ENCODE measurements at regions not wholly inside any gene's neighbourhood (a gene's known extent, or its start where the extent isn't known, plus 50 kb on each side); places are given as distances from the start of the nearest gene placed in this dataset.
"Not testable (repeated sequence)": the region's sequence is repeated elsewhere in the genome, so short reads cannot be mapped to it uniquely, and the experiment has no call there.

- no peak for DNase-seq (ENCODE audit: low spot score in 2 of 2)
- FAIRE-seq, result no peak
These were observed 303.6 kb upstream of the LRRN1 start for GRCh38 chr3:3495611-3496010.

GRCh38 chr3:3476669-3477068, 297.2 kb upstream of the CRBN start:
- FAIRE-seq (no peak), DNase-seq (ENCODE audit: low spot score in 2 of 2) (no peak)

- FAIRE-seq, result no peak
- no peak for DNase-seq (ENCODE audit: low spot score in 2 of 2)
These were observed 289.1 kb upstream of the CRBN start for GRCh38 chr3:3468596-3468995.

GRCh38 chr3:3464131-3464530, 284.6 kb upstream of the CRBN start:
- no peak for DNase-seq (ENCODE audit: low spot score in 2 of 2)
- no peak for FAIRE-seq

- FAIRE-seq (no peak), DNase-seq (ENCODE audit: low spot score in 2 of 2) (no peak)
These were observed 281.8 kb upstream of the CRBN start for GRCh38 chr3:3461317-3461716.

- DNase-seq (ENCODE audit: low spot score in 2 of 2), result no peak
- no peak for FAIRE-seq
These were observed 269.0 kb upstream of the CRBN start for GRCh38 chr3:3448468-3448867.

- DNase-seq (ENCODE audit: low spot score in 2 of 2) (no peak), FAIRE-seq (no peak)
These were observed 268.1 kb upstream of the CRBN start for GRCh38 chr3:3447641-3448040.

GRCh38 chr3:3446251-3446650, 266.8 kb upstream of the CRBN start:
- FAIRE-seq (no peak), DNase-seq (ENCODE audit: low spot score in 2 of 2) (no peak)

- DNase-seq (ENCODE audit: low spot score in 2 of 2) (no peak), FAIRE-seq (no peak)
These were observed 264.0 kb upstream of the CRBN start for GRCh38 chr3:3443482-3443881.

GRCh38 chr3:3433711-3434110, 254.2 kb upstream of the CRBN start:
- no peak for FAIRE-seq
- no peak for DNase-seq (ENCODE audit: low spot score in 2 of 2)

GRCh38 chr3:3429841-3430240, 250.3 kb upstream of the CRBN start:
- no peak for FAIRE-seq
- DNase-seq (ENCODE audit: low spot score in 2 of 2), result no peak

GRCh38 chr3:3407707-3408106, 228.2 kb upstream of the CRBN start:
- not testable (repeated sequence) for FAIRE-seq; DNase-seq (ENCODE audit: low spot score in 2 of 2)

GRCh38 chr3:3405131-3405530, 225.6 kb upstream of the CRBN start:
- DNase-seq (ENCODE audit: low spot score in 2 of 2), result no peak
- no peak for FAIRE-seq

GRCh38 chr3:3403700-3404099, 224.2 kb upstream of the CRBN start:
- DNase-seq (ENCODE audit: low spot score in 2 of 2) (no peak), FAIRE-seq (no peak)

- FAIRE-seq (no peak), DNase-seq (ENCODE audit: low spot score in 2 of 2) (no peak)
These were observed 213.5 kb upstream of the CRBN start for GRCh38 chr3:3392946-3393345.

GRCh38 chr3:3383461-3383860, 204.0 kb upstream of the CRBN start:
- no peak for DNase-seq (ENCODE audit: low spot score in 2 of 2)
- no peak for FAIRE-seq

GRCh38 chr3:3372210-3372777, 192.8 kb upstream of the CRBN start:
- DNase-seq (ENCODE audit: low spot score in 2 of 2) (no peak), FAIRE-seq (no peak)

- FAIRE-seq (no peak), DNase-seq (ENCODE audit: low spot score in 2 of 2) (no peak)
These were observed 188.8 kb upstream of the CRBN start for GRCh38 chr3:3368306-3368705.

GRCh38 chr3:3366386-3366785, 186.9 kb upstream of the CRBN start:
- FAIRE-seq (no peak), DNase-seq (ENCODE audit: low spot score in 2 of 2) (no peak)

- FAIRE-seq, result no peak
- DNase-seq (ENCODE audit: low spot score in 2 of 2), result no peak
These were observed 186.2 kb upstream of the CRBN start for GRCh38 chr3:3365716-3366115.

GRCh38 chr3:3356846-3357245, 177.4 kb upstream of the CRBN start:
- no peak for FAIRE-seq
- no peak for DNase-seq (ENCODE audit: low spot score in 2 of 2)

- FAIRE-seq, result no peak
These were observed 176.0 kb upstream of the CRBN start for GRCh38 chr3:3355442-3355841.

GRCh38 chr3:3353153-3353552, 173.7 kb upstream of the CRBN start:
- DNase-seq (ENCODE audit: low spot score in 2 of 2) (no peak), FAIRE-seq (no peak)

More at GRCh38 chr3:3355442-3355841, 176.0 kb upstream of the CRBN start:
- no peak for DNase-seq (ENCODE audit: low spot score in 2 of 2)

All from frontal cortex (tissue), 3 donors.